ENCODE measurements at regions not wholly inside any gene's neighbourhood (a gene's known extent, or its start where the extent isn't known, plus 50 kb on each side); places are given as distances from the start of the nearest gene placed in this dataset.
"Not testable (repeated sequence)": the region's sequence is repeated elsewhere in the genome, so short reads cannot be mapped to it uniquely, and the experiment has no call there.

DNA sequence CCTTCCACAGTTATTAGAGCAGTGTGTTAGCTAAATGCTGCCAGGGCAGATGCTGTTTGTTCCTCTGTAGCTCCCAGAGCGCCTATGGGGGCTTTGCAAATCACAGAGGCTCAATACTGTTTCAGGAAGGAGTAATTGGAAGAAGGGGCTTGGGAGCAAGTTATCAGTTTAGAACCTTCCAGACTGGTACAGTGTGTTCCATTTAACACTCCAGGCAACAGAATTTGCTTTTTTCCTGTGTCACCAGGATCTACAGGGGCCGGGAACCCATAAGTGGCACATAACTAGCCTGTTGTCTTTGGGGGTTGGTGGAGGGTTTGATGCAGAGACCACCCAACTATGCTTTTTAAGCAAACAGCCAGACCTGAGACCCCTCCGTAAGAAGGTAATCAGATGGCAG lies 307.3 kb upstream of the KCNN2 start:
- no peak for DNase-seq (ENCODE audit: low read depth)

DNA sequence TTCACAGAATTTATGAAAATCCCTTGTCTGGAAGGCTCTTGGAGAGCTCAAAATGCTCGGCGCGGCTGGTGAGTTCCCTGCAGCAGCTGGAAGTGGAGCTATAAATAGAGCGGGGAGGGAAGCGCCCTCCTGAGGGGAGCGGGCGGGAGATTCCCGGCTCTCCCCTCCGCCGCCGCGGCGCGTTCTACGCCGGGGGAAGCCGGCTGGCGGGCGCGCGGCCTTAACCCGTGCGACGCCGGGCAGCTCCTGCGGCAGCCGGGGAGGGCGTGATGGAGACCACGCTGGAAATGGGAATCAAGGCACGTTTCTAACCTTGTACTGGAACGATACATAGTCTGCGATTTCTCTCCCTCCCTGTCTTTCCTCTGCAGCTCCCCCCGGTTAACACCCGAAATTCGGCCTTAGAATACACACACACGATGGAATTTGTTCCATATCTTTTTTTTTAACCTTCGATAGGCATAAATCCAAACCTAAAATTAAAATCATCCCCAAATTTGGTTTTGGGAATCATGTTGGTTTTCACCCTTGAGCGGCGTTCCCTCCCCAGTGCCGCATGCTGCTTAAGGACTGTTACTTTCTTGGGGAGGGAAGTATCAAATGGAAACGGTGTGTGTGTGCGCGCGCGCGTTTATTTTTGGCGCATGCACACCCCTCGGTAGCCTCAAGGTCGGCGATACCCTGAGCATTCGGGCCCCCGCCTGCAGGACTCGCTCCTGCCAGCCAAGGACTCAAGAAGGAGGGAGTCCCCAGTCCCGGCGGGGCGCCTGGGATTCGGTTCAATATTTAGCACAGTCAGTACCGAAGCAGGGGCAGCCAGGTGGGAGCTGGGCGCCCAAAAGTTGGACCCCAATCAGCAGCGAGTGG lies 306.3 kb upstream of the KCNN2 start:
- DNase-seq (ENCODE audit: low read depth) = no peak

DNA sequence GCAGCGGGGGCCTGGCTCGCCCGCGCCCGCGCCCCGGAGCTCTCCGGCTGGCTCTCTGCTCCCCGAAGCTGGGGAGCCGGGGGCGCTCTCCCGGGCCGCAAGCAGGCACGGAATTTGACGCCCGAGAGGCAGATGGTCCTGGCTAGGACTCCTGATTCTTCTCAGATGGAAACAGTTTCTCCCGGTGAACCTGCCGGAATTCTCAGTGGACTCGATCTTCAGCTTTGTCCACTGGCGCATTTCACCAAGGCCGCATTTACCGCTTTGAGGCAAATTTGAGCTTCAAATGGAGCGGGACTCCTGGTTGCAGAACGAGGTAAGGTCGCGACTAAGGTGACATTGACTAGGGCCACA lies 305.7 kb upstream of the KCNN2 start:
- no peak for DNase-seq (ENCODE audit: low read depth)

DNA sequence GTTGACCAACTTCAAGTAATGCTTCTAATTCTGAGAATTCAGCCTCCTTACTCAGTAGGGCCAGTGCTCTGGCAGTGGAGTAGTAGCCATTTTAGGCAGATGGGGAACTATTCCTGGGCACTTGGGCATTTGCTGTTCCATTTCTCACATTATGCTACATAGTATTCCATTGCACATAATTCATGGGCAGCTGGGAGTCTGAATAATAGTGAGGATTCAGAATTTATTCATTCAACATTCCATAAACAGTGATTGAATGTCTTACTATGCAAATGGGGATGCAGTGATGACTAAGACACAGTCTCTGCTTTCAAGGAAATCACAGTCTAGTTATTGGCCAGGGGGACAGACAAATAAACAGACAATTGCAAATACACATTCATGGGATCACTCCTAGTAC lies 301.0 kb upstream of the KCNN2 start:
- no peak for DNase-seq (ENCODE audit: low read depth)

DNA sequence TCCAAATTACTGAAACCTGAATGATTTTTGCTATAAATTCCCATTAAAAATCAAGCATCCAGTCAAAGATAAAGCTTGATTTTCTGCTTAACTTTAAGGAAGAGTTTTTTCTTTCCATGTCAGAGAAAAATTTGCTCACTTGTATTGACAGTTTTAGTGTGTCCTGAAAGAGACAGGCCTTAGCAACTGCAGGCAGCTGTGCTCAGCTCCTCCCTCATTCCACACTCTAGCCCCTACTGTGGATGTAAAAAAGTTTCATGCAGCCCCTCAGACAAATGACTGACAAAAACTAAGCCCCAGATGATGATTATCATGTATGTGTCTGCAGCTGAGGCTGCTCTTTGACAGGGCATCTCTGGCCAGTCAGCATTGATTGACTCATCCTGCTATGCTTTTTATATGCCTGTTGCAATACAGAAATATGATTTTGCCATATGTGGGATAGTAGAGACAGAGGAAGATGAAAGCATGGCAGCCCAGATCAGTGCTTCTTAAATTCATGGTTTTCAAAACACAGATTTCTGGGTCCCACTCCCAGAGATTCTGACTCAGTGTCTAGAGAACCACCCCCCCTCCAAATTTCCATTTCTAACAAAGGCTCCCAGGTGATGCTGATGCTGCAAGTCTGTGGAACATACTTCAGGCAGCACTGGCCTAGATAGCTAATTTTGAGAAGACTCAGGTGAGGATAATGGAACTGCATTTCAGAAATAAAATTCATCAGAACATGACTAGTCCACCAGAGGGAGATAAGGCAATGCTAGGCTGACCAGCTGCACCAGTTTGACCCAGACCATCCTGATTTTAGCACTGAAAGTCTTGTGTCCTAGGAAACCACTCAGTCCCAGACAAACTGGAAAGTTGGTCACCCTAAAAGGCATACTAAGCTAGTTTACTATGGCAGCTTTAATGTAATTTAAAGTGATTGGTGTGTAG lies 298.7 kb upstream of the KCNN2 start:
- no peak for DNase-seq (ENCODE audit: low read depth)

DNA sequence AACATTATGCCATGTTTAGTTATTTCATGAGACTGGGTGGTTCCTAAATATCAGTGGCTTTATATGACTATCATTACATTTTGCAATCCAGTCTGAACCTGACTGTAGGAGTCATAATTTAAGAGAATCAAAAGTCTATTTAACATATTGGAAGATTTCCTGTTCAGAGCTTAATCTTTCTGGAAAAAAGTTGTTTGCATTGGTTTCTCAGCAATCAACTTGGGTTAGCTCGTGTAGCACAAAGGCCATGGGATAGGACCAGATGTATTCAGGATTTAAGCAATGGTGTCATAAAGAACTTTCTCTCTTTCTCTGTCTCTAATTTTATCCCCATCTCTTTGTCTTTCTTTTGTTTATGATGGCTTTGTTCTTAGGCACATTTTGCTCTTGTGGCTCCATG lies 296.0 kb upstream of the KCNN2 start:
- no peak for DNase-seq (ENCODE audit: low read depth)

DNA sequence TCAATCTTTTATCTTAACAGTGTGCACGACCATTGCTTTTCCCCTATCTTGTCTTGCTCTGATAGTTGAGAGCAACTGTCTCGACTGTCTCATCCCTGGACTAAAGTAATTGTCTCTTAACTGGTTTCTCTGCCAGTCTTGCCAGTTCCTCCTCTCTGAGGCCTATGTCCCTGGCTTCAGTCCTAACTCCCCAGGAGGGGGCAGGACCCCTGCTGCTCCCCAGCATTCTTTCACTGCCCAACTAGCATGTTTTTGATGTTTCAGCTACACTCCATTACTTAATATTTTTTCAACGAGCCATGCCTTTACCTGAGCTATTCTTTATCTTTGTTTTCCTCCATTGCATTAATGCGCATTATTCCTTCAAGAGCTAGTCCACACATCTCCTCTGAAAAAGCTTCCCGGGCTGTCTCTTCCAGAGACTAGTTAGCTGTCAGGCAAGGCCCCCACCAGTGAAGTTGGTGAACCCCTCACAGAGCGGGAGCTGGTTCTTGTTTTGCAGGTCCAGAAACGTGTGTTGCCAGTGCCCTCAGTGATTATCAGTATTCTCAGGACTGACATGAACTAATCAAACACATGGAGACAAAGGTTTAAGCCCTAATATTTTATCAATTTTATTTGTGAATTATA lies 291.7 kb upstream of the KCNN2 start:
- no peak for DNase-seq (ENCODE audit: low read depth)

DNA sequence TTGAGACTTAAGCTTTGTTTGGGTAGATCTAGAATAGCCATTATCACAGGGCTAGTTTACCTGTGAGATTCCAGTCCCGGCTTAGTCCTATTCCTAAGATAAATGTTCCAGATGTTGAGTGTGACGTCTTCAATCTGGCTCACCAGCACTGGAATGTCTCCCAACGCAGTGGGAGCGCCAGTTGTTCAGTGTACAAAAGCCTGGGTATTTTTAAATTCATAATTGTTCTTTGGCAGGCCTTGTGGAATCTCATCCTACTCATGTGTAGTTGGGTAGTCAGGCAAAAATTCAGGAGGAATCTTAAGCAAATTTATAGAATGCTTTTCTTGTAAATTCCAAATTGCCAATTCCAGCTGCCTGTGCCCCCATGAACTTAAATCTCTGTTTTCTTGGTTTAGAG lies 272.6 kb upstream of the KCNN2 start:
- no peak for DNase-seq (ENCODE audit: low read depth)

DNA sequence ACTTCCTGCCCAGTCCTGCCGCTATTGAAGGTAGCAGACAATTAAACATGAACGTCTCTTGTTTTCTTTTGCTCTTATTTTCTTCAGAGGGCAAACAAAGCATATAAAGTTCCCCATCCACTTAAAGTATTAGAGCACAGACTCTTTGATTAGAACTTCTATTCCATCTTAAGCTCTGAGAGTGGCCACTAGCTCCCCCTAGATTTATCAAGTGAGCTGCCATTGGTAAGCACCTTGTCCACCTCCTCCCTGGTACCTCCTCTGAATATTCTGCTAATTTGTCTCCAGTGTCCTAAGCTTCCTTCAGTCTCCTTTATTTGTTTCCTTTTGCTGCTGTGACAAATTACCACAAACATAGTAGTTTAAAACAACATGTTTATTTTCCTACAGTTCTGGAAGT lies 264.3 kb upstream of the KCNN2 start:
- DNase-seq (ENCODE audit: low read depth) = no peak

DNA sequence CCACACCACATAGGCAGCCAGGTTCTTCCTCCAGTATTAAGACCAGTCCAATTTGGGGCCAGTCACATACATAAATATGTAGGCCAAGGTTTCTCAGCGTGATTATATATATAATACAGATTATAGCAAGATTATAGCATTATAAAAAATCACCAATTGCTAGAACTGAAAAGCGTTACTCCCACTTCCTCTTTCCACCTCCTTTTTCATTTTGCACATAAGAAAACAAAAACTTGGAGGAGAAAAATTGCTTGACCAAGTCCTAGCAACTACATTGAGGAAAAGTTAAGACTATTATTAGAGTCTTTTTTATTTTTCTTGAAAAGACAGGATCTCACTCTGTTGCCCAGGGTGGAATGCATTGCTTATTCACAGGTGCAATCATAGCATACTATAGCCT lies 262.7 kb upstream of the KCNN2 start:
- no peak for DNase-seq (ENCODE audit: low read depth)

DNA sequence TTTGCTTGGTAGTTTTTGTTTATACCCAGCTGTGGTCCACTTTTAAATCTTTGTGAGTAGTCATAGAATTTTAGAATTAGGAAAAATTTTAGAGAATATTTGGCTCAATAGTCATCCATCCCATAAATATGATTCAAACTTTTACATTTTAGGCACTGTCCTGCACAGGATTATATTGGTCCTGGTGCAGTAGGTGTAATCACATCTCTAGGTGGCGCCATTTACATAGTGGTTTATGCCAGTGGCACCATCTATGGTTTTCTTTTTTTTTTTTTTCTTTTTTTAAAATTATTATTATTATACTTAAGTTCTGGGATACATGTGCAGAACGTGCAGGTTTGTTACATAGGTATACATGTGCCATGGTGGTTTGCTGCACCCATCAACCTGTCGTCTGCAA lies 260.7 kb upstream of the KCNN2 start:
- DNase-seq (ENCODE audit: low read depth) = peak; percentile 21

DNA sequence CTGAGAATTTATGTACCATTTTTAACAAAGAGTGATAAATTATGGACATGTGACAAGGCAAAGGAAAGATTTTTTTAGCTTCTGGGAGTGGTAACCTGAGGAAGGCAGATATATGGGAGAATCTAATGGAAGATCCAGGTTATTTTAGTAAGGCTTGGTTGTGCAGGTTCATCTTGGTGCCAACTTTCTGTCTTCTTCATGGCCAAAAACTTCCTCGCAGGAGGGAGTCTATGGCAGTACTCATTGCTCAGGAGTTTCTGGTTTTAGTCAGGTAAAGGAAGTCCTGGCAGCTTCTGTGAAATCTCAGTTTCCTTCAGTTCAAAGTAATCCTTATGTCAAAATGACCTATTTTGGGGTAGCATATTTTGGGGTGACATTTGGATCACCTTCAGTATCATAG lies 248.3 kb upstream of the KCNN2 start:
- no peak for DNase-seq (ENCODE audit: low read depth)

DNA sequence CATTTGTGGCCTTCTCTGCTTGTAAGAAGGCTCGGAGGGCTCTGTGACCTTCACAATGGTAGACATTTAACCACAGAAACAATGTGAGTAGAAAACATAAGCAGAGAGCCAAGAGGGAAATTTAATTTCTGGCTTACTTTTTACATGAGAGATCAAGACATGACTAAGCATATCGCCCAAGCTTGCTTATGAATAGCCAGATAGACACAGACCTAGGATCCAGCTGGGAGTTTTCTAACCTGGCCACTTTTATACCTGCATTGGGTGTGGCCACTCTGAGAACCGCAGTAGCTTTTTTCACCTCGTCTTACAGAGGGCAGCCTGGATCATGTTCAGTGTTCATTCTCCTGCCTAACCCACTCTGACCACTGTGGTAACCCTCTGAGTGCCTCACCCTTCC lies 244.9 kb upstream of the KCNN2 start:
- no peak for DNase-seq (ENCODE audit: low read depth)

DNA sequence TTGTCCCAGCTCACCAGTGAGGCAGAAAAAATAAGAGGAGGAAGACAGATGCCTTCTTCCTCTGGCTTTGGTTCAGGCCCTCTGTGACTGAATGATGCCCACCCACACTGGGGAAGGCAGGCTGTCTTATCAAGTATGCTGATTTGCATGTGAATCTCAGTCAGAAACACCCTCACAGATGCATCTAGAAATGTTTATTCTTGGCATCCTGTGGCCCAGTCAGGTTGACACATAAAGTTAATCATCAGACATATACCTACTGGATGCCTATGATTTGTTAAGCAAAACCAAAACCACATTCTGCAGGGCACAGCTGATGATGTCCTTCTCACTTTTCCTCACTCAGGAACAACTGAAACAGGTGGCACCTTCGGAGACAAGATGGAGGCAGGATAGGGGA lies 243.4 kb upstream of the KCNN2 start:
- no peak for DNase-seq (ENCODE audit: low read depth)

DNA sequence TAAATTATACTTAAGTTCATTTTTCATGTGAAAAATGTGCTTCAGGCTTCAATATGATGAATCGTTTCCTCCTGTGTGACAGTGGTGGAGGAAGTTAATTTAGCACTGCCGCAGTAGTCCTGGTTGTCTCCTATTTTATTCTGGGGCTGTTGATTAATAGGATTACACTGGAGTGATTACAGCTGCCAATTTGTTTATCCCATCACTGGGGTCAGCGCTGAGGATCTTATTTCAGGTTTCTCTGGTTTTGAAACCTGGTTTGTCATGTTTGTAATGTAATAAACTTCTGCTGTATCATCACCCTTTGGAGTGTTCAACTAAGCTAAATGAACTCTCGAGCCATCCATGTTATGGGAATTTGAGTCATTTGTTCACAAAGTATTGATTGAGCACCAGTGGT lies 241.7 kb upstream of the KCNN2 start:
- no peak for DNase-seq (ENCODE audit: low read depth)

DNA sequence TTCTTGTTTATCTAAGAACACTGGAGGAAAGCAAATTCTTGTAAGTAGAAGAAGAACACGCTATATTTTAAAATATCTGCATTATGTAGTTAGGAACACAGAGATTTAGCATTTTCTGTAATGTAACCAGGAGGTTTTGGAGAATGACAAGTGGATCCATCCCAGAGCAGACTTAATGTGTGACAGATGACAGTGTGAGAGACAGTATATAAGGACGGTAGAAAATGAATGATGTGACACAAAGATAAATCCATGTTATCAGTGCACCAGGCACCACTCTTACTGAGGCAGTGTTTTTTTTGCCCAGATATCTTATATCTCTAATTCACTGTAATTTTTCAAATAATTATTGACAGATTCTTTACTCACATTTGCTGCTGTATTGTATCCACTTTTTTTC lies 239.0 kb upstream of the KCNN2 start:
- no peak for DNase-seq (ENCODE audit: low read depth)

DNA sequence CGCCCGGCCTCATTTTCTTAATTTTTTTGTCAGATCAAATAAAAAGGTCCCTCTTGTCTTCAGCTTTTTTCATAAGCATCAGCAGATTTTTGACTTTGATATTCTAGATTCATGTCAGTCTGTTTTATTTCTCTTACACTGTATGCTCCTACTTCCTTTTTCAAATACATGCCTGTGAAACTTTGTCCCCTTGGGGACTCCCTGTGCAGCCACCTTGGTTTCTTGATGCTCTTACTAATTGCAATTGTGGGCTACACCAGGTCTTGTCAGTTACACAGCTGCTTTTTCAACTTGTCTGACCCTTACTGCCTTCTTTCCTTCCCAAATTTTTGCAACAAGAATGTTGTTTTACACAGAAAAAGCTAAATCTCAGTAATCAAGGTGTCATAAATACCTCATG lies 238.2 kb upstream of the KCNN2 start:
- DNase-seq (ENCODE audit: low read depth) = no peak

DNA sequence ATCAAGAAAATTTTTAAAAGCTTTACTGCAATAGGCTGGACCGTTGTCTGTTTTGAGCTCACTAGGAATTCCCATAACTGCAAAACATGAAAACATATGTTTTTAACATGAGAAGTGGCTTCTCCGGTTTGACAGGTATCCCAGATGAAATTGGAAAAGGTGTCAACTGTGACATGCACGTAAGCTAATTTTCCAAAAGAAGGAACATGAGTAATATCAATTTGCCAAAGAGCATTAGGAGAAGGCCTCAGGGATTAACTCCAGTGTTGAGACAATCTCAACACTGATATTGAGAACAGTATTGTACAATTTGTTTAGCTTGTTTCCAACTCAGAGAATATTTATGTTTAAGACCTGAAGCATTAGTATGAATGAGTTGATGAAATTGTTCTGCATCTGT lies 215.5 kb upstream of the KCNN2 start:
- DNase-seq (ENCODE audit: low read depth) = no peak

DNA sequence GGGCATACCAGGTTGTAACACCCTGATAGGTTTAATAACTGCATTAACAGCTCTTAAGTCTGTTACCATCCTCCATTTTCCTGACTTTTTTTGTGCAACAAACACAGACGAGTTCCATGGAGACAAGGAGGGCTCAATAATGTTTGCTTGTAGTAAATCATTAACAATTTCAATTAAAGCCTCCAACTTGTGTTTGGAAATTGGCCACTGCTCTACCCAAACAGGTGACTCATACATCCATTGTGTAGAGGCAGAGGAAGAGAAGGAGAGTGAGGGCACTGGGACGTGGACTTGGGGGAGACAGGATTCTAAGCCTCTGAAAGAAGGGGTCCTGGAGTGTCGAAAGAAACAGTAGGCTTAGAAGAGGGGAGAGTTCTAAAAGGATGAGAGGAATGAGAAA lies 213.6 kb upstream of the KCNN2 start:
- no peak for DNase-seq (ENCODE audit: low read depth)

DNA sequence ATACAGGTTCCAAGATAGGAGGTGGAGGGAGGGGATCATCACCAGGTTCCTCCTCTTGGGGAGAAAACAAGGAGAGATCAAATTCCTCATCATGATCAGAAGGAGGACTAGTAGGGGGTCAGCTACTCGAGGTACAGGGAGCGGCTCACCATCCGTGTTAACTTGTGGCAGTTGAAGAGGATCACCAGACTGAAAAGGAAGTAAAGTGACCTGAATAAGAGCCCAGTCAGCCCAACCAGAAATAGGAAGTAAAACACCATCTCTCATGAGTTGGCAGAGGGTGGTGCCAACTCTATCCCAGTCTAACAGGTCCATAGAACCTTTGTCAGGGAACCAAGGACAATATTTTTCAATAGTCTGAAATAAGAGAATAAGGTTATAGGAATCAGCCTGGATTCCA lies 213.1 kb upstream of the KCNN2 start:
- not testable (repeated sequence) for DNase-seq (ENCODE audit: low read depth)

DNA sequence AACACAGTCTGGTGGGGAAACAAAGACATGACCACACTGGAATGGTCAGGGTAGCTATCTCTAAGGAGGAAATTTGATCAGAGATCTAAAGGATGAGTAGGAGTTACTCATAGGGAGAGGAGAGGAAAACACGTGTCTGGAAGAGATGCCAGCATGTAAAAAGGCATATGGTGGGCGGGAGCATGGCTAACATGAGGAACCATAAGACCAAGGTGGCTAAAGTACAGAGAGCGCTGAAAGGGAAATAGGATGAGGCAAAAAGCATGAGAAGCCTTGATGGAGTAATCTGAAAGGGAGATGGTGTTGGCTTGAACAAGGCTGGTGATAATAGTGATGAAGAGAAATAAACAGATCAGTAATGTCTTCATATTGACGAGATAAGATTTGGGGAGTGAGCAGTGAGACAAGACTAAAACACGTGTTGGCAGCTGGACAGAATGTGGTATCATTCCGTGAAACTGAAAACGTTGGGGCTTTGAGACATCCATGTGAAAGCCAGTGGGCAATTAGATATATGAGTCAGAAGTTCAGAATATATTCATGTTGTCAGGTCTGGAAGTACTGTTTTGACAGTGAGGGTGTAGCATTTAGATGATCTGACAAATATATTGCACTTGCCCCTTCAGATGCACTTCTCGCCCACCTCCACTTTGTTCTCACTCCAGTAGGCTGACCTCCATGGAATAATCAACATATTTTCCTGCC lies 209.1 kb upstream of the KCNN2 start:
- DNase-seq (ENCODE audit: low read depth) = no peak

DNA sequence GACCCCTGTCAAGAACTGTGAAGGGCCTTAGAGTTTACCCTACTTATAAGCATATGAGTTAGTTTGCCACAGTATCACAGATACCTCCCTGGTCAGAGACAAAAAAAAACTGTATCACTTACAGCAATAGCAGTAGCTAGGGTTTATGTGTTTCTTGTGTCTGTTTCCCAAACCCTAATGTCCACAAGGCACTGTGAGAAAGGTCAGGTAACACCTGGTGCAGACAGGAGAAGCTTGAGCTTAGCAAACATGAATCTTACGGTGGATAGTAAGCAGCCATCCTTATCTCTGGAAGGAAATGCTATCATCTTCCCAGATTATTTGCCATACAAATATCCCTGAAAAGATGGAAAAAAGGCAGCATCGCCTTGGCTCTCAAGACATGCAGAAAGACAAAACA lies 208.5 kb upstream of the KCNN2 start:
- DNase-seq (ENCODE audit: low read depth) = no peak

All from fibroblast of gingiva (primary cell).